HS-5 (cell line): ENCODE measurements at regions not wholly inside any gene's neighbourhood (a gene's known extent, or its start where the extent isn't known, plus 50 kb on each side); places are given as distances from the start of the nearest gene placed in this dataset.
"Not testable (repeated sequence)": the region's sequence is repeated elsewhere in the genome, so short reads cannot be mapped to it uniquely, and the experiment has no call there.

Experiments
- DNase-seq: peaks from one replicate; pipeline ENCODE4 v3.0.0-alpha.2; 2012; ENCODE audit warnings: low read depth

GRCh38 chr9:18296702-18297055, 177.3 kb upstream of the ADAMTSL1 start:
- no peak for DNase-seq

- DNase-seq = peak; percentile 32
Measured at GRCh38 chr9:18297056-18297841, 176.7 kb upstream of the ADAMTSL1 start.

GRCh38 chr9:18299449-18299848, 174.5 kb upstream of the ADAMTSL1 start:
- DNase-seq = no peak

GRCh38 chr9:18305167-18305806, 168.7 kb upstream of the ADAMTSL1 start:
- DNase-seq = not testable (repeated sequence)

GRCh38 chr9:18314316-18314715, 159.6 kb upstream of the ADAMTSL1 start:
- DNase-seq = no peak

- no peak for DNase-seq
Measured at GRCh38 chr9:18317896-18318295, 156.1 kb upstream of the ADAMTSL1 start.

GRCh38 chr9:18319918-18320445, 154.0 kb upstream of the ADAMTSL1 start:
- DNase-seq = no peak

- peak; percentile 6 for DNase-seq
Measured at GRCh38 chr9:18324928-18325745, 148.8 kb upstream of the ADAMTSL1 start.

- not testable (repeated sequence) for DNase-seq
Measured at GRCh38 chr9:18325746-18326011, 148.3 kb upstream of the ADAMTSL1 start.

GRCh38 chr9:18327121-18327520, 146.8 kb upstream of the ADAMTSL1 start:
- no peak for DNase-seq

GRCh38 chr9:18330401-18331309, 143.3 kb upstream of the ADAMTSL1 start:
- DNase-seq = no peak

- no peak for DNase-seq
Measured at GRCh38 chr9:18331310-18331684, 142.7 kb upstream of the ADAMTSL1 start.

GRCh38 chr9:18331808-18332209, 142.1 kb upstream of the ADAMTSL1 start:
- DNase-seq = no peak

GRCh38 chr9:18333157-18333556, 140.8 kb upstream of the ADAMTSL1 start:
- no peak for DNase-seq

GRCh38 chr9:18335825-18336224, 138.1 kb upstream of the ADAMTSL1 start:
- DNase-seq = no peak

GRCh38 chr9:18338042-18338441, 135.9 kb upstream of the ADAMTSL1 start:
- no peak for DNase-seq

GRCh38 chr9:18343784-18344183, 130.2 kb upstream of the ADAMTSL1 start:
- no peak for DNase-seq

GRCh38 chr9:18346745-18347144, 127.2 kb upstream of the ADAMTSL1 start:
- DNase-seq = no peak

- no peak for DNase-seq
Measured at GRCh38 chr9:18347386-18348082, 126.4 kb upstream of the ADAMTSL1 start.

GRCh38 chr9:18348083-18348475, 125.9 kb upstream of the ADAMTSL1 start:
- DNase-seq = no peak

GRCh38 chr9:18349530-18349929, 124.4 kb upstream of the ADAMTSL1 start:
- no peak for DNase-seq
